ENCODE measurements at regions not wholly inside any gene's neighbourhood (a gene's known extent, or its start where the extent isn't known, plus 50 kb on each side); places are given as distances from the start of the nearest gene placed in this dataset.

GRCh38 chr13:103969520-103970050 lies 903.4 kb upstream of the SLC10A2 start:
- no peak for DNase-seq

DNA sequence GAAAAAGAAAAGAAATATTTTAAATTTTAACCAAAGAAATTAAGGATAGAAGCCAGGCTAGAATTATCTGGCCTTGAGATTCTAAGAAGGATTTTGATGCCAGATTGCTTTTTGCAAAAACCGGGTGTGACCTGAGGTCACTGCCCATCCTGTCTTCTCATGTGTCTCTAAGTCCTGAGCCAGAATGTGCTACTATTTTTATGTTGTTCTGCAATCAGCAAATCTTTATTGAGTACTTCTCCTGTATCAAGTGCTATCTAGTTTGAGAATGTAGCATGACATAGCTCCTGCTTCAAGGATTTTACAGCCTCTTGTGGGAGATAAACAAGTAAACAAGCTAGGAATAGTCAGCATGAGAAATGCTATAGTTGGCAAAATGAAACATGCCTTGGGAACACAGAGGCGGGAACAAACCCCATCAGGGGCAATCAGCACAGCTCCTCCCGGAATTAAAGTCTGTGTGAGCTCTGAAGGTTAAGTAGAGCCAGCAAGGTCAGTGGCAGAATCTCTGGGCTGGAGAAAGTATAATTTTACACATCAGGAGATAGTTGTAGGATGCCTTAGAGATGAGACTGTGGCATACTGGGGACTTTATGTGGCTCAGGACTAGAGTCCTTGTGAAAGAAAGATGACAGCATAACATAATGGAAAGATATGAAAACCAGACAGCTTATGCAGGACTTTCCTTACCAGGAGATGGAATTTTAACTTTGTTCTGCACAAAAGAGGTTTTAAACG lies 899.5 kb upstream of the SLC10A2 start:
- no peak for DNase-seq

DNA sequence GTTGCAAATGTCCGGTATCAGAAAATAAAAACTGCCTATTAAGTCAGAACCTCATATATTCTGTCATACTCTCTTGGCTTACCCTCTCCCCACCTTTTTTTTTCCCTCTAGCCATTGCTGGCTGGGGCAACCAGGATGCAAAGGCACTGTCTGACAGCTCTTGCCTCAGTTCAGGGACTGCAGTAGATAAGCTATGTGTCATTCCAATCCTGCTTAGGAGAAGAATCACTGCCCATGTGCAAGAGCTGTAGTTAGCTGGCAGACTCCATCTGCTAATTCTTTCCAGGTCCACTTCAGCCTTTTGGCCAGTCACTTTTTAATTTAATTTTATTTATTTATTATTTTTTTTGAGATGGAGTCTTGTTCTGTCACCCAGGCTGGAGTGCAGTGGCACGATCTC lies 895.6 kb upstream of the SLC10A2 start:
- no peak for DNase-seq

DNA sequence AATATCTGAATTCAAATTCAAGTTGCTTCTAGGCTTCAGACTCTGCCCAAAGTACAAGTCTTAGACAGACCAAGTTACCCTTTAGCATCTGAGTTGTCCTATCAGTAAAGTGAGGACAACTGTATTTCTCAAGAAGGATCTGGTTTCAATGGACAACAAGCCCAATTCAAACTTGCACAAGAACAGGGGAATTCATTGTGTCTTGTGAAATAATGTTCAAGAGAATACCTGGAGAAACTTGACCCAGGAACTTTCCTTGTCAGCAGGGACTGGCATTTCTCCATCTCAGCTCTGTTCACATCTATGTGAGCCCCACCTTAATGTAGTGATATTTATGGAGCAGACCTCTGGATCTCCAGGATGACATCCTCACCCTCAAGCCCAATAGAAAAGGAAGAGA lies 894.9 kb upstream of the SLC10A2 start:
- no peak for DNase-seq

- no peak for DNase-seq
These were observed 893.8 kb upstream of the SLC10A2 start for GRCh38 chr13:103960001-103960400.

- DNase-seq, result no peak
These were observed 892.5 kb upstream of the SLC10A2 start for GRCh38 chr13:103958691-103959090.

GRCh38 chr13:103957939-103958338 lies 891.7 kb upstream of the SLC10A2 start:
- no peak for DNase-seq

DNA sequence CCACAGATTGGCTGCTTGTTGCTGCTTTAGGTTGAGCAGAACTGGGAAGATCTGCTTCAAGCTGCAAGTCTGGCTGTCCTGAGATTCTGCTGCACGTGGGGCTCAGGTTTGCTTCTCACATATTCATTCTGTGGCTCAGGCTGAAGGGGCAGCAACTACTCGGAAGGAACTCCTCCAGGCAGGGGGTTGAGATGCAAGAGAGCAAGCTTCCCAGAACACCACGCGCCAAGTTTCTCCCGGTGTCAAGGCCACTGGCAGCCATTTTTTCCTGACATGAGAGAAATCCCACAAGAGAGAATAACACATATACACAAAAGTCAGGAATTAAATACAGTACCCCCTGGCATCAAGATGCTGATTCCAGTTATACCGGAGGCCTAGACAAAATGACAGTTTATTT lies 887.6 kb upstream of the SLC10A2 start:
- DNase-seq, result no peak

- DNase-seq, result no peak
These were observed 886.0 kb upstream of the SLC10A2 start for GRCh38 chr13:103952183-103952582.

GRCh38 chr13:103948426-103948825 lies 882.2 kb upstream of the SLC10A2 start:
- no peak for DNase-seq

DNA sequence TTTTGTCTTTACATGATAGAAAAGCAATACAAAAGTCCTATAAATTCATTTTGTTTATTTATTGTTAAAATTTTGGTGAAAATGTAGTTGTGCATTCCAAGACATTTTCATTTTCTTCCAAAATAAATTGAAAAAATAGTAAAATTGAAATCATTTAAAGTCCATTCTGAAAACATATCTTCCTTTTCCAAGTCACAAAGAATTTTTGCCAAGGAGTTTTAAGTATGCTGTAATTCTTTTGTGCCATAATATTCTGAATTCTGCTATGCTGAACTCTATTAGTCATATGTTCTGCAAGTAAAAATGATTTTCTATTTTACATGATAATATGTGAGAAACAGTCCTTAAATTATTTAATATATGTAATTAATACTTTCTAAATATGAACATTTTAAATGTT lies 879.6 kb upstream of the SLC10A2 start:
- DNase-seq, result no peak

DNA sequence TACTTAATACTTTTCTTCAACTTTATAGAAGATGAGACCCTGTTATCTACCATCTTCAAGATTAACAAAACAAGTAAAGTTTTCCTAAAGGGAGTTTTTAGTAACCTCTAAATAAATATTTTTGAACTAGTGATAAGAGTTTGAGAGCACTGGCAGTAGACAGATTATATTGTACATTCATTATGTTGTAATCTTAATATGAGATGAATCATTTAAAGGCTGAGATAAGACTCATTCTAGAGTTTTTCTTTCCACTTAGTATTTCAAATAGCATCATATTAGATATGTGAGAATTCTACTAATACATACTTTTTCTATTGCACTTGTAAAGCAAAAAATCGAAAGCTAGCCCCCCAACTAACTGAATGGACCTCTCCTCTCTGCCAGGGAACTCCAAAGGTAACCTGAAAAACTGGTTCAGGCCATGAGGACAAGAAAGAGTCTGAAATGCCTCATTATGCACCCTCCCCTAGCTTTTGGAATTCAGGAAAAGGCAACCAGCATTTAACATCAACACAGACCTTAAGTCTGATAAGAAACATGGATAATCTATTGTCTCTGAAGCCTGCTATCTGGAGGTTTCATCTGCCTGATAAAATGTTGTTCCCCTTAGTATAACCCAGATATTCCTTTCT lies 875.4 kb upstream of the SLC10A2 start:
- DNase-seq, result no peak

DNA sequence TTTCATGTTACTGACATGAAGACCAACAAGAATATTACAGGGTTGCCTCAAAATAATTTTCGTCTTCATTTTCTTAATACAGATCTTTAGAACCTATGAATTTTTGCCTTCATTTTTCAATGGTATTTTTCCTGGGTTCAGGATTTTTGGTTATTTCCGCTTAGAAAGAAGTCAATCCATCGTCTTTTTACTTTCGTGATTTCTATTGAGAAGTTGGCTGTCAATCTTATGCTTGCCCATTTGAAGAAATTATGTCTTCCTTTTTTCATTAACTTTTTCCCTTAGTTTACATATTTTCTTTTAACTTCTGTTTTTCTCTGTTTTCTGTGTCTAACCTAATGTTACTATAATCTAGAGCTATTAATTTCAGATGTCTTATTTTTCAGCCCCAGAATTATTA lies 868.9 kb upstream of the SLC10A2 start:
- DNase-seq, result no peak

DNA sequence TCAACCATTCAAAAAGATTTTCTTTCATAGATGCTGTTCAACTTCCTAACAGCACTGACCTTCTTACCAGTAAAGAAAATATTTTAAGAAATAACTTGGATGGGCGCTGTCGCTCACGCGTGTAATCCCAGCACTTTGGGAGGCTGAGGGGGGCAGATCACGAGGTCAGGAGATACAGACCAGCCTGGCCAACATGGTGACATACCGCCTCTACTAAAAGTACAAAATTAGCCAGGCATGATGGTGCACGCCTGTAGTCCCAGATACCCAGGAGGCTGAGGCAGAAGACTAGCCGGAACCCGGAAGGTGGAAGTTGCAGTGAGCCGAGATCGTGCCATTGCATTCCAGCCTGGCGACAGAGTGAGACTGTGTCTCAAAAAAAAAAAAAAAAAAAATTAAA lies 865.7 kb upstream of the SLC10A2 start:
- no peak for DNase-seq

DNA sequence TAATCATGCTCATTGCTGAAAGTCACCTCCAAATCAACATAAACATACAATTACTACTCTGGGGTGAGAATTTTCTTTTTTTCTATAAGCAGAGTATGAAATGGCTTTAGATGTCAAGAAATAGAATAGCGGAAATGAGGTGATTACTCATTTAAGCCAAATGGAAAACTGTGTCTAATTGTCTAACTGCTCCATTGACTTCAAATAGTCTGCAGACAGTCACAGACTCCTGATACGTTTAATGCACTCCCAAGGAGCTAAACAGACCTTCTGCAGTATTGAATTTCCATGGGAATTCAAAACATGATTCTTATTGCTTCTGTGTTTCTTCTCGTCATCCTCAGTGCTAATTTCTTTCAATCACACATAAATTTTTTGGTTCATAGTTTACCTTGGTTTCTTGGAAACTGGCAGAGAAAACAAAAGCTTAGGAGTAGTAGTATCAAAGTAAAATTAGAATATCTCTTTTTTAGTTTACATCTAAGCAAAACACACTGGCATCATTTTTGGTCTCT lies 865.2 kb upstream of the SLC10A2 start:
- DNase-seq, result no peak

GRCh38 chr13:103926118-103926517 lies 859.9 kb upstream of the SLC10A2 start:
- DNase-seq, result no peak

DNA sequence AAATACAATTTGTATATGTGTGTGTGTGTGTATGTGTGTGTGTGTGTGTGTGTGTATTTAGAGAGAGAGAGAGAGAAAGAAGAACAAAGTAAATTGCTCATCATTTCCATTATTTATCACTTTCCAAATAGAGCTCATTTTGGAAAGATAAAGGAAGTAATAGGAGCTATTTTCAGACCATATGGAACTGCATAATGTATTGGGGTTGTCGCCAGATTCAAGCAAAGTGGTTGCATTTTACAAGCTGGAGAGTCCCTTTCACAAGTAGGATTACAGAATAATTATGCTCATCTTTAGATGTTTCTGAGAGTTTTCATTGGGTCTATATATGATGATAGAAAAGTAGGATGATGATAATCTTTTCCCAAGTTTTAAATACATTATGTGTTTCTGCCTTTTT lies 842.7 kb upstream of the SLC10A2 start:
- no peak for DNase-seq

GRCh38 chr13:103908274-103908673 lies 842.1 kb upstream of the SLC10A2 start:
- DNase-seq, result no peak

- no peak for DNase-seq
These were observed 837.6 kb upstream of the SLC10A2 start for GRCh38 chr13:103903790-103904189.

DNA sequence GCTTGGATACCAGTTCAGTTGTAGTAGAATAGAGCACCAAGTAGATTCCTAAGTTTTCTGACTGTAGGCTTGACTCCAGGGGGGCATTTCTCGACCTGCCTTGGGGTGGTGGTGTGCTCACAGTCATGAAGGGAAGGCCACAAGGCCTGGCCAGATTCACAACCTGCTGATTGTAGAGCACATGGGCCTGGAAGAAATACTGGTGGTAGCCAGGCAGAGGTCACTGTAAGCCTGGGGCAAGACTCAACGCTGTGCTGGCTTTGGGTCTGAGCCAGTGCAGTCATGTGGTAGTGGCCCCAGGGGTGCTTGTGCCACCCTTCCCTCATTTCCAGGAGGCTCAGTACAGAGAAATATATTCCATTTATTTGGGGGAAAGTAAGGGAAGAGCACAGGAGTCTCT lies 832.3 kb upstream of the SLC10A2 start:
- DNase-seq, result no peak

DNA sequence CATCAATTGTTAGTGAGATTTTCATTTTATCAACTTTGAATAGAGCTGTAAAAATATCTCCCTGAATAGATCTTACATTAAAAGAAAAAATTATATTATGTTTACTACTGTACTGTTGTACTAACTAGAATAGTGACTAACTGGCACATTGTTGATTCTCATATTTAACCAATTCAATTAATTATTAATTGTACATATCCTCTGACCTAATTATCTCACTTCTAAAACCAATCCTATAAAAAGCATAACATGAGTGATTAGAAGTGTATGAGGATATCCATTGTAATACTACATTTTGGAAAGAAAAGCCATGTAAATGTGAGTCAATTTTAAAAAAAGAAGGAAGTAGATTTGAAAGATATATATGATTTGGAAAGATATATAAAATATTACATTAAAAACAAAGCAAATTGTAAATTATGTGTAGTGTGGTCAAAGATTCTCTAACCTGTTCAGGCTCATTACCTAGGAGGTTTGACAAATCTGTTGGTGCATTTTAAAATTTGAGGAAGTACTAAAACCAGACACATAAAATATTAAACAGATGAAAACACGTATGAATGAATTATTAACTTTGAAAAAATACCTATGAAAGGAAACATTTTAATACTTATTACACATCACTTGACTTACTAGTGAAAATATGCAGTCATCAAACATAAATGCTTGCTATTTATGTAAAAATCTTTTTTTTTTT lies 829.8 kb upstream of the SLC10A2 start:
- DNase-seq, result no peak

- no peak for DNase-seq
These were observed 828.4 kb upstream of the SLC10A2 start for GRCh38 chr13:103894626-103895025.

- DNase-seq, result no peak
These were observed 818.0 kb upstream of the SLC10A2 start for GRCh38 chr13:103884101-103884723.

All from SHP77 treated with DMSO at 0.1 percent for 48 hours (cell line).